ENCODE measurements at regions not wholly inside any gene's neighbourhood (a gene's known extent, or its start where the extent isn't known, plus 50 kb on each side); places are given as distances from the start of the nearest gene placed in this dataset.

GRCh38 chr14:43539210-43539609 is 967.9 kb downstream of the FSCB start:
- H4K5ac ChIP-seq (ENCODE audit: low read length): no peak overlapping the region
- H2BK120ac ChIP-seq (ENCODE audit: low read depth, low read length): no peak overlapping the region
- no peak overlapping the region for H3K4me2 ChIP-seq (ENCODE audit: low read length)
- H3K27me3 ChIP-seq (ENCODE audit: insufficient read depth, low read length, poor library complexity): no peaks in the 10 kb centered on the region
- no peak overlapping the region for H4K8ac ChIP-seq (ENCODE audit: low read depth, low read length)
- H2AK5ac ChIP-seq (ENCODE audit: low read length): no peak overlapping the region
- H3K9ac ChIP-seq (ENCODE audit: low read length): no peak overlapping the region
- no peak overlapping the region for H3K4me3 ChIP-seq (ENCODE audit: low read length)
- no peak overlapping the region for H3K56ac ChIP-seq (ENCODE audit: low read length)
- no CpG with 5 or more reads among the region's 6 CpGs for WGBS (ENCODE audit: extremely low coverage, insufficient coverage, low lambda C conversion rate)
- H3K36me3 ChIP-seq (ENCODE audit: control insufficient read depth, insufficient read depth, low read length): no peaks in the 10 kb centered on the region
- H3K27ac ChIP-seq (ENCODE audit: low read depth, low read length): no peak overlapping the region
- DNase-seq: peak; percentile 59
- H2BK15ac ChIP-seq (replicated peaks; ENCODE audit: low read depth): no peak overlapping the region
- no peak overlapping the region for H2BK5ac ChIP-seq (ENCODE audit: low read length)
- no peak overlapping the region for H3K4ac ChIP-seq (ENCODE audit: low read depth, low read length)
- no peaks in the 10 kb centered on the region for H3K4me1 ChIP-seq (ENCODE audit: control insufficient read depth, low read depth, low read length)
- H3K79me1 ChIP-seq (ENCODE audit: low read length): no peaks in the 10 kb centered on the region
- no peaks in the 10 kb centered on the region for H3K79me2 ChIP-seq (ENCODE audit: control insufficient read depth, insufficient read depth, low read length)
- no peak overlapping the region for H3K18ac ChIP-seq (ENCODE audit: low read length)
- no peak overlapping the region for H3K23ac ChIP-seq (ENCODE audit: low read length)

GRCh38 chr14:43535231-43535838 is 971.7 kb downstream of the FSCB start:
- H4K5ac ChIP-seq (ENCODE audit: low read length): no peak overlapping the region
- H2AK5ac ChIP-seq (ENCODE audit: low read length): no peak overlapping the region
- H3K4ac ChIP-seq (ENCODE audit: low read depth, low read length): no peak overlapping the region
- no peak overlapping the region for H3K4me2 ChIP-seq (ENCODE audit: low read length)
- no peak overlapping the region for H2BK15ac ChIP-seq (replicated peaks; ENCODE audit: low read depth)
- no CpG with 5 or more reads among the region's 18 CpGs for WGBS (ENCODE audit: extremely low coverage, insufficient coverage, low lambda C conversion rate)
- no peaks in the 10 kb centered on the region for H3K4me1 ChIP-seq (ENCODE audit: control insufficient read depth, low read depth, low read length)
- no peak overlapping the region for H3K56ac ChIP-seq (ENCODE audit: low read length)
- H2BK120ac ChIP-seq (ENCODE audit: low read depth, low read length): no peak overlapping the region
- H3K4me3 ChIP-seq (ENCODE audit: low read length): no peak overlapping the region
- H3K27me3 ChIP-seq (ENCODE audit: insufficient read depth, low read length, poor library complexity): no peaks in the 10 kb centered on the region
- H3K9ac ChIP-seq (ENCODE audit: low read length): no peak overlapping the region
- no peak overlapping the region for H4K8ac ChIP-seq (ENCODE audit: low read depth, low read length)
- no peak overlapping the region for H3K27ac ChIP-seq (ENCODE audit: low read depth, low read length)
- H3K79me2 ChIP-seq (ENCODE audit: control insufficient read depth, insufficient read depth, low read length): no peaks in the 10 kb centered on the region
- H3K36me3 ChIP-seq (ENCODE audit: control insufficient read depth, insufficient read depth, low read length): no peaks in the 10 kb centered on the region
- no peak overlapping the region for H3K18ac ChIP-seq (ENCODE audit: low read length)
- no peak for DNase-seq
- H3K79me1 ChIP-seq (ENCODE audit: low read length): no peaks in the 10 kb centered on the region
- H2BK5ac ChIP-seq (ENCODE audit: low read length): no peak overlapping the region
- H3K23ac ChIP-seq (ENCODE audit: low read length): no peak overlapping the region

GRCh38 chr14:43532825-43533416 is 974.2 kb downstream of the FSCB start:
- Histone ChIP-seq H3K27me3 (ENCODE audit: insufficient read depth, low read length, poor library complexity) (no peaks in the 10 kb centered on the region), H3K79me1 (ENCODE audit: low read length) (no peaks in the 10 kb centered on the region), H3K9ac (ENCODE audit: low read length) (no peak overlapping the region), H3K4me2 (ENCODE audit: low read length) (no peak overlapping the region), H2BK5ac (ENCODE audit: low read length) (no peak overlapping the region), H3K18ac (ENCODE audit: low read length) (no peak overlapping the region), H2BK120ac (ENCODE audit: low read depth, low read length) (no peak overlapping the region), H3K4me1 (ENCODE audit: control insufficient read depth, low read depth, low read length) (no peaks in the 10 kb centered on the region), H3K27ac (ENCODE audit: low read depth, low read length) (no peak overlapping the region), H2AK5ac (ENCODE audit: low read length) (no peak overlapping the region), H3K36me3 (ENCODE audit: control insufficient read depth, insufficient read depth, low read length) (no peaks in the 10 kb centered on the region), H3K79me2 (ENCODE audit: control insufficient read depth, insufficient read depth, low read length) (no peaks in the 10 kb centered on the region), H3K4ac (ENCODE audit: low read depth, low read length) (no peak overlapping the region), H3K23ac (ENCODE audit: low read length) (no peak overlapping the region), H4K5ac (ENCODE audit: low read length) (no peak overlapping the region), H3K4me3 (ENCODE audit: low read length) (no peak overlapping the region), H2BK15ac (replicated peaks; ENCODE audit: low read depth) (no peak overlapping the region), H4K8ac (ENCODE audit: low read depth, low read length) (no peak overlapping the region), H3K56ac (ENCODE audit: low read length) (no peak overlapping the region)
- WGBS (ENCODE audit: extremely low coverage, insufficient coverage, low lambda C conversion rate): no CpG with 5 or more reads among the region's 40 CpGs
- DNase-seq: no peak

GRCh38 chr14:43528321-43528720 is 978.8 kb downstream of the FSCB start:
- H3K18ac ChIP-seq (ENCODE audit: low read length): no peak overlapping the region
- H3K79me2 ChIP-seq (ENCODE audit: control insufficient read depth, insufficient read depth, low read length): no peaks in the 10 kb centered on the region
- no peak overlapping the region for H3K9ac ChIP-seq (ENCODE audit: low read length)
- no peaks in the 10 kb centered on the region for H3K79me1 ChIP-seq (ENCODE audit: low read length)
- no peak overlapping the region for H3K56ac ChIP-seq (ENCODE audit: low read length)
- WGBS (ENCODE audit: extremely low coverage, insufficient coverage, low lambda C conversion rate): no CpG with 5 or more reads among the region's 5 CpGs
- H3K36me3 ChIP-seq (ENCODE audit: control insufficient read depth, insufficient read depth, low read length): no peaks in the 10 kb centered on the region
- no peak overlapping the region for H2BK120ac ChIP-seq (ENCODE audit: low read depth, low read length)
- DNase-seq: no peak
- no peak overlapping the region for H3K4me2 ChIP-seq (ENCODE audit: low read length)
- H4K5ac ChIP-seq (ENCODE audit: low read length): no peak overlapping the region
- no peak overlapping the region for H2BK5ac ChIP-seq (ENCODE audit: low read length)
- H3K27ac ChIP-seq (ENCODE audit: low read depth, low read length): no peak overlapping the region
- no peaks in the 10 kb centered on the region for H3K27me3 ChIP-seq (ENCODE audit: insufficient read depth, low read length, poor library complexity)
- H2BK15ac ChIP-seq (replicated peaks; ENCODE audit: low read depth): no peak overlapping the region
- no peaks in the 10 kb centered on the region for H3K4me1 ChIP-seq (ENCODE audit: control insufficient read depth, low read depth, low read length)
- no peak overlapping the region for H3K4ac ChIP-seq (ENCODE audit: low read depth, low read length)
- H4K8ac ChIP-seq (ENCODE audit: low read depth, low read length): no peak overlapping the region
- no peak overlapping the region for H3K23ac ChIP-seq (ENCODE audit: low read length)
- no peak overlapping the region for H2AK5ac ChIP-seq (ENCODE audit: low read length)
- H3K4me3 ChIP-seq (ENCODE audit: low read length): no peak overlapping the region

- no peak overlapping the region for H4K5ac ChIP-seq (ENCODE audit: low read length)
- no peak for DNase-seq
- no peak overlapping the region for H3K56ac ChIP-seq (ENCODE audit: low read length)
- no peak overlapping the region for H2BK5ac ChIP-seq (ENCODE audit: low read length)
- H3K79me1 ChIP-seq (ENCODE audit: low read length): no peaks in the 10 kb centered on the region
- no peak overlapping the region for H3K4me2 ChIP-seq (ENCODE audit: low read length)
- no CpG with 5 or more reads among the region's 1 CpG for WGBS (ENCODE audit: extremely low coverage, insufficient coverage, low lambda C conversion rate)
- no peak overlapping the region for H2AK5ac ChIP-seq (ENCODE audit: low read length)
- H3K79me2 ChIP-seq (ENCODE audit: control insufficient read depth, insufficient read depth, low read length): no peaks in the 10 kb centered on the region
- H2BK15ac ChIP-seq (replicated peaks; ENCODE audit: low read depth): no peak overlapping the region
- H3K27me3 ChIP-seq (ENCODE audit: insufficient read depth, low read length, poor library complexity): no peaks in the 10 kb centered on the region
- H3K36me3 ChIP-seq (ENCODE audit: control insufficient read depth, insufficient read depth, low read length): no peaks in the 10 kb centered on the region
- H3K18ac ChIP-seq (ENCODE audit: low read length): no peak overlapping the region
- no peak overlapping the region for H3K9ac ChIP-seq (ENCODE audit: low read length)
- no peak overlapping the region for H3K4me3 ChIP-seq (ENCODE audit: low read length)
- no peak overlapping the region for H4K8ac ChIP-seq (ENCODE audit: low read depth, low read length)
- no peak overlapping the region for H2BK120ac ChIP-seq (ENCODE audit: low read depth, low read length)
- no peak overlapping the region for H3K4ac ChIP-seq (ENCODE audit: low read depth, low read length)
- H3K4me1 ChIP-seq (ENCODE audit: control insufficient read depth, low read depth, low read length): no peaks in the 10 kb centered on the region
- H3K23ac ChIP-seq (ENCODE audit: low read length): no peak overlapping the region
- no peak overlapping the region for H3K27ac ChIP-seq (ENCODE audit: low read depth, low read length)
These were observed 981.4 kb downstream of the FSCB start for GRCh38 chr14:43525658-43526057.

GRCh38 chr14:43522901-43523300 is 984.2 kb downstream of the FSCB start:
- H2BK5ac ChIP-seq (ENCODE audit: low read length): no peak overlapping the region
- no CpG with 5 or more reads among the region's 4 CpGs for WGBS (ENCODE audit: extremely low coverage, insufficient coverage, low lambda C conversion rate)
- no peak for DNase-seq

More at GRCh38 chr14:43522901-43523300, 984.2 kb downstream of the FSCB start:
- no peak overlapping the region for H2BK15ac ChIP-seq (replicated peaks; ENCODE audit: low read depth)
- no peak overlapping the region for H3K9ac ChIP-seq (ENCODE audit: low read length)
- H4K5ac ChIP-seq (ENCODE audit: low read length): no peak overlapping the region
- no peaks in the 10 kb centered on the region for H3K4me1 ChIP-seq (ENCODE audit: control insufficient read depth, low read depth, low read length)
- no peak overlapping the region for H2BK120ac ChIP-seq (ENCODE audit: low read depth, low read length)
- H3K23ac ChIP-seq (ENCODE audit: low read length): no peak overlapping the region
- no peak overlapping the region for H3K56ac ChIP-seq (ENCODE audit: low read length)
- no peaks in the 10 kb centered on the region for H3K79me1 ChIP-seq (ENCODE audit: low read length)
- no peak overlapping the region for H3K18ac ChIP-seq (ENCODE audit: low read length)
- H3K4ac ChIP-seq (ENCODE audit: low read depth, low read length): no peak overlapping the region
- H3K79me2 ChIP-seq (ENCODE audit: control insufficient read depth, insufficient read depth, low read length): no peaks in the 10 kb centered on the region
- no peak overlapping the region for H2AK5ac ChIP-seq (ENCODE audit: low read length)
- H3K36me3 ChIP-seq (ENCODE audit: control insufficient read depth, insufficient read depth, low read length): no peaks in the 10 kb centered on the region
- no peak overlapping the region for H3K4me3 ChIP-seq (ENCODE audit: low read length)
- no peak overlapping the region for H3K27ac ChIP-seq (ENCODE audit: low read depth, low read length)
- H3K27me3 ChIP-seq (ENCODE audit: insufficient read depth, low read length, poor library complexity): no peaks in the 10 kb centered on the region
- H4K8ac ChIP-seq (ENCODE audit: low read depth, low read length): no peak overlapping the region
- H3K4me2 ChIP-seq (ENCODE audit: low read length): no peak overlapping the region
